Keratinocyte (primary cell): ENCODE measurements at regions not wholly inside any gene's neighbourhood (a gene's known extent, or its start where the extent isn't known, plus 50 kb on each side); places are given as distances from the start of the nearest gene placed in this dataset.

ENCODE experiments used
- DNase-seq: peaks from one replicate; pipeline ENCODE4 v3.0.0-alpha.2; 2011; ENCODE audit warnings: low read depth, missing footprints, low spot score
- FAIRE-seq: peaks from 2 replicates; lab custom pipeline; 2011; peaks lifted over from hg19 to GRCh38; lab: Jason Lieb, UNC
- H2AFZ ChIP-seq: 2 replicates; pipeline ENCODE4 v1.6.0; 2012; ENCODE audit warnings: low read length, control low read depth, inconsistent platforms; ENCODE audit not compliant: control insufficient read depth
- H3K27ac ChIP-seq: 2 replicates; pipeline ENCODE4 v1.5.1; 2011; ENCODE audit warnings: low read length; ENCODE audit not compliant: control insufficient read depth, insufficient read depth
- H3K27me3 ChIP-seq: 3 replicates; pipeline ENCODE4 v1.6.0; 2011; ENCODE audit warnings: low read length; ENCODE audit not compliant: control insufficient read depth, insufficient read depth; ENCODE audit errors: extremely low read depth
- H3K36me3 ChIP-seq, 2 experiments: 2 replicates in 1 of 2; 3 replicates in 1 of 2; pipeline ENCODE4 v1.5.1; 2011; ENCODE audit warnings: low read length in 2 of 2, mild to moderate bottlenecking in 1 of 2; ENCODE audit not compliant: control insufficient read depth in 2 of 2, insufficient read depth in 2 of 2; ENCODE audit errors: extremely low read depth in 1 of 2
- H3K4me1 ChIP-seq: 3 replicates; pipeline ENCODE4 v1.5.1; 2011; ENCODE audit warnings: low read length; ENCODE audit not compliant: control insufficient read depth, insufficient read depth; ENCODE audit errors: extremely low read depth
- H3K4me2 ChIP-seq: 3 replicates; pipeline ENCODE4 v1.6.0; 2011; ENCODE audit warnings: low read depth, low read length; ENCODE audit not compliant: control insufficient read depth, insufficient read depth; ENCODE audit errors: extremely low read depth
- H3K4me3 ChIP-seq, 3 experiments: fragments of 200-600 bp in 1 of 3; sonication (generic) in 1 of 3; 2 replicates in 2 of 3; 3 replicates in 1 of 3; pipeline ENCODE4 v1.5.1; 2011 to 2016; ENCODE audit warnings: low read length in 3 of 3, mild to moderate bottlenecking in 3 of 3, control low read depth in 2 of 3, inconsistent platforms in 1 of 3, low read depth in 1 of 3, mixed read lengths in 1 of 3, mixed run types in 1 of 3, moderate library complexity in 1 of 3; ENCODE audit not compliant: control insufficient read depth in 2 of 3, insufficient read depth in 2 of 3; ENCODE audit errors: extremely low read depth in 1 of 3
- H3K79me2 ChIP-seq: 2 replicates; pipeline ENCODE4 v1.6.0; 2012; ENCODE audit warnings: low read length; ENCODE audit not compliant: control insufficient read depth, insufficient read depth
- H3K9ac ChIP-seq: 3 replicates; pipeline ENCODE4 v1.6.0; 2011; ENCODE audit warnings: low read length; ENCODE audit not compliant: control insufficient read depth, insufficient read depth; ENCODE audit errors: extremely low read depth
- H3K9me1 ChIP-seq: 3 replicates; pipeline ENCODE4 v1.6.0; 2011; ENCODE audit warnings: low read length; ENCODE audit not compliant: control insufficient read depth, insufficient read depth; ENCODE audit errors: extremely low read depth
- H3K9me3 ChIP-seq: 2 replicates; pipeline ENCODE4 v1.5.1; 2012; ENCODE audit warnings: low read depth, low read length; ENCODE audit not compliant: control insufficient read depth
- H4K20me1 ChIP-seq: 3 replicates; pipeline ENCODE4 v1.6.0; 2011; ENCODE audit warnings: low read length; ENCODE audit not compliant: control insufficient read depth, insufficient read depth; ENCODE audit errors: extremely low read depth
- CTCF ChIP-seq, 3 experiments: IDR thresholded peaks in 1 of 3; conservative IDR thresholded peaks in 1 of 3; optimal IDR thresholded peaks in 1 of 3; 2 replicates in 2 of 3; 3 replicates in 1 of 3; pipeline versions ENCODE3 to v1.5.1; 2011; ENCODE audit warnings: low read length in 3 of 3, mild to moderate bottlenecking in 3 of 3, moderate library complexity in 2 of 3, control low read depth in 1 of 3, inconsistent platforms in 1 of 3; ENCODE audit not compliant: insufficient read depth in 2 of 3; ENCODE audit errors: extremely low read depth in 1 of 3
- EZH2 ChIP-seq: IDR thresholded peaks from one replicate; pipeline ENCODE4 v1.6.1; 2012; ENCODE audit warnings: inconsistent platforms, mild to moderate bottlenecking, low read length, moderate library complexity
- dilution Hi-C: fragments of 300-500 bp; cut with MboI; formaldehyde crosslinking; loops from one replicate; pipeline ENCODE4 v1.7.0; 2020; ENCODE audit warnings: low sequenced_read_pairs; ENCODE audit not compliant: extremely low pct_ligation_motif_present

- no peak overlapping the region for H3K27ac ChIP-seq
- no peak overlapping the region for H3K4me3 ChIP-seq
- no peaks in the 10 kb centered on the region for H3K27me3 ChIP-seq
- dilution Hi-C loops, result no loop called here
- H3K9me1 ChIP-seq, result no peaks in the 10 kb centered on the region
- H3K9ac ChIP-seq, result no peak overlapping the region
- no peaks in the 10 kb centered on the region for H3K4me1 ChIP-seq
- TF ChIP-seq CTCF (optimal IDR thresholded peaks at IDR 0.05 in 1 of 3, IDR thresholded peaks at IDR 0.05 in 1 of 3, conservative IDR thresholded peaks at IDR 0.05 in 1 of 3; ENCODE audit: extremely low read depth in 1 of 3, insufficient read depth in 2 of 3, low read length in 3 of 3) (no peak), EZH2 (no peak)
- DNase-seq, result no peak
- no peaks in the 10 kb centered on the region for H3K79me2 ChIP-seq
- no peak overlapping the region for H3K4me2 ChIP-seq
- H2AFZ ChIP-seq, result no peak overlapping the region
- no peaks in the 10 kb centered on the region for H4K20me1 ChIP-seq
- H3K36me3 ChIP-seq, result no peaks in the 10 kb centered on the region
- FAIRE-seq, result no peak
- no peaks in the 10 kb centered on the region for H3K9me3 ChIP-seq
These were observed 201.3 kb downstream of the FSIP2 start for GRCh38 chr2:185939858-185940257.

- no peaks in the 10 kb centered on the region for H3K4me1 ChIP-seq
- no peaks in the 10 kb centered on the region for H3K36me3 ChIP-seq
- no peak for DNase-seq
- H3K27me3 ChIP-seq, result no peaks in the 10 kb centered on the region
- no peak overlapping the region for H3K9ac ChIP-seq
- H3K9me1 ChIP-seq, result no peaks in the 10 kb centered on the region
- no peak overlapping the region for H3K4me3 ChIP-seq
- no peak overlapping the region for H3K4me2 ChIP-seq
- TF ChIP-seq CTCF (optimal IDR thresholded peaks at IDR 0.05 in 1 of 3, IDR thresholded peaks at IDR 0.05 in 1 of 3, conservative IDR thresholded peaks at IDR 0.05 in 1 of 3; ENCODE audit: extremely low read depth in 1 of 3, insufficient read depth in 2 of 3, low read length in 3 of 3), result no peak
- no peak for TF ChIP-seq EZH2
- no peak overlapping the region for H3K27ac ChIP-seq
- FAIRE-seq, result no peak
- no peak overlapping the region for H2AFZ ChIP-seq
- H3K9me3 ChIP-seq, result no peaks in the 10 kb centered on the region
- dilution Hi-C loops, result no loop called here
- no peaks in the 10 kb centered on the region for H4K20me1 ChIP-seq
- no peaks in the 10 kb centered on the region for H3K79me2 ChIP-seq
These were observed 204.3 kb downstream of the FSIP2 start for GRCh38 chr2:185942855-185943254.
